ENCODE measurements at regions not wholly inside any gene's neighbourhood (a gene's known extent, or its start where the extent isn't known, plus 50 kb on each side); places are given as distances from the start of the nearest gene placed in this dataset.

- TF ChIP-seq POLR2AphosphoS5 (IDR thresholded peaks at IDR 0.05) (no peak), POLR2A (IDR thresholded peaks at IDR 0.05) (no peak), CTCF (IDR thresholded peaks at IDR 0.05 in 8 of 11, conservative IDR thresholded peaks at IDR 0.05 in 3 of 11) (no peak)
- intact Hi-C loops (cut with DNase I; ENCODE audit: low total_unique reads) = no loop called here
- no peak overlapping the region for H3K27ac ChIP-seq
- peaks cover 0 to 5% (median 2%) of the 10 kb centered on the region in 8 donors for H3K9me3 ChIP-seq
- no peak overlapping the region for H3K4me3 ChIP-seq
- 78 to 90% (median 85%) methylated on average over 5 to 10 of the region's 10 CpGs for WGBS, 5 donors
- H3K27me3 ChIP-seq (replicated peaks in 1 of 7) = peaks cover 0 to 5% (median 0%) of the 10 kb centered on the region in 7 donors
- H3K4me1 ChIP-seq = no peaks in the 10 kb centered on the region
- no peaks in the 10 kb centered on the region for H3K36me3 ChIP-seq
- no peak for DNase-seq
Observed at GRCh38 chr16:17561056-17561455, 90.3 kb upstream of the XYLT1 start.

GRCh38 chr16:17560548-17560947 lies 89.8 kb upstream of the XYLT1 start:
- WGBS, 5 donors = 61 to 77% (median 68%) methylated on average over 3 of the region's 3 CpGs
- Histone ChIP-seq H3K9me3 (peaks cover 0 to 2% (median under 1%) of the 10 kb centered on the region in 8 donors), H3K27me3 (replicated peaks in 1 of 7) (peaks cover 0 to 5% (median 0%) of the 10 kb centered on the region in 7 donors)

GRCh38 chr16:17559394-17559793 lies 88.6 kb upstream of the XYLT1 start:
- 68 to 88% (median 85%) methylated on average over 6 of the region's 6 CpGs for WGBS, 5 donors
- TF ChIP-seq CTCF (IDR thresholded peaks at IDR 0.05 in 8 of 11, conservative IDR thresholded peaks at IDR 0.05 in 3 of 11) (no peak), POLR2A (IDR thresholded peaks at IDR 0.05) (no peak), POLR2AphosphoS5 (IDR thresholded peaks at IDR 0.05) (no peak)
- H3K27ac ChIP-seq = no peak overlapping the region

More at GRCh38 chr16:17560548-17560947, 89.8 kb upstream of the XYLT1 start:
- intact Hi-C loops (cut with DNase I; ENCODE audit: low total_unique reads) = no loop called here
- Histone ChIP-seq H3K27ac (no peak overlapping the region), H3K4me1 (no peaks in the 10 kb centered on the region), H3K4me3 (no peak overlapping the region), H3K36me3 (no peaks in the 10 kb centered on the region)
- no peak for DNase-seq
- TF ChIP-seq POLR2AphosphoS5 (IDR thresholded peaks at IDR 0.05) = no peak
- no peak for TF ChIP-seq CTCF (IDR thresholded peaks at IDR 0.05 in 8 of 11, conservative IDR thresholded peaks at IDR 0.05 in 3 of 11)
- TF ChIP-seq POLR2A (IDR thresholded peaks at IDR 0.05) = no peak

GRCh38 chr16:17557949-17558348 lies 87.2 kb upstream of the XYLT1 start:
- TF ChIP-seq POLR2A (IDR thresholded peaks at IDR 0.05) = no peak
- TF ChIP-seq CTCF (IDR thresholded peaks at IDR 0.05 in 8 of 11, conservative IDR thresholded peaks at IDR 0.05 in 3 of 11) = no peak
- TF ChIP-seq POLR2AphosphoS5 (IDR thresholded peaks at IDR 0.05) = no peak
- no peak for DNase-seq
- intact Hi-C loops (cut with DNase I; ENCODE audit: low total_unique reads) = no loop called here
- Histone ChIP-seq H3K4me1 (no peaks in the 10 kb centered on the region), H3K27me3 (replicated peaks in 1 of 7) (peaks cover 0 to 5% (median 0%) of the 10 kb centered on the region in 7 donors), H3K4me3 (no peak overlapping the region), H3K27ac (no peak overlapping the region), H3K36me3 (no peaks in the 10 kb centered on the region), H3K9me3 (no peaks in the 10 kb centered on the region)
- WGBS, 5 donors = 44 to 56% (median 54%) methylated on average over 5 of the region's 5 CpGs

More at GRCh38 chr16:17559394-17559793, 88.6 kb upstream of the XYLT1 start:
- no peaks in the 10 kb centered on the region for H3K36me3 ChIP-seq
- H3K4me1 ChIP-seq = no peaks in the 10 kb centered on the region
- intact Hi-C loops (cut with DNase I; ENCODE audit: low total_unique reads) = no loop called here
- no peaks in the 10 kb centered on the region for H3K9me3 ChIP-seq
- no peak for DNase-seq
- peaks cover 0 to 5% (median 0%) of the 10 kb centered on the region in 7 donors for H3K27me3 ChIP-seq (replicated peaks in 1 of 7)
- no peak overlapping the region for H3K4me3 ChIP-seq
